ENCODE measurements at regions not wholly inside any gene's neighbourhood (a gene's known extent, or its start where the extent isn't known, plus 50 kb on each side); places are given as distances from the start of the nearest gene placed in this dataset.

DNA sequence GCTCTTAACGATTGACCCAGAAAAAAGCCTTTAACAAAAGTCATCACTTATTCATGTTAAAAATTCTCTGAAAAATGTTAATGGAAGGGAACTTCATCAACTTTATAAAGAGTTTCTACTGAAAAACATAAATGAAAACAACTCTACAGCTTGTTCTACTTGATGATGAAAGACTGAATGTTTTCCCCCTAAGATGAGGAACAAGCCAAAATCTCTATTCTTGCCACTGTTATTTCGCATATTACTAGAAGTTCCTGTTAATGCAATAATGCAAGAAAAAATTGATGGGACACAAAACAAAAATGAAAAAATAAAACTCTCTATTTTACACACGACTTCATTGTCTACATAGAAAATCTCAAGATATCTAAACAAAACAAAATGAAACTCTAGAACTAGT lies 249.8 kb upstream of the AKR1E2 start:
- TF ChIP-seq, protein P1, sequence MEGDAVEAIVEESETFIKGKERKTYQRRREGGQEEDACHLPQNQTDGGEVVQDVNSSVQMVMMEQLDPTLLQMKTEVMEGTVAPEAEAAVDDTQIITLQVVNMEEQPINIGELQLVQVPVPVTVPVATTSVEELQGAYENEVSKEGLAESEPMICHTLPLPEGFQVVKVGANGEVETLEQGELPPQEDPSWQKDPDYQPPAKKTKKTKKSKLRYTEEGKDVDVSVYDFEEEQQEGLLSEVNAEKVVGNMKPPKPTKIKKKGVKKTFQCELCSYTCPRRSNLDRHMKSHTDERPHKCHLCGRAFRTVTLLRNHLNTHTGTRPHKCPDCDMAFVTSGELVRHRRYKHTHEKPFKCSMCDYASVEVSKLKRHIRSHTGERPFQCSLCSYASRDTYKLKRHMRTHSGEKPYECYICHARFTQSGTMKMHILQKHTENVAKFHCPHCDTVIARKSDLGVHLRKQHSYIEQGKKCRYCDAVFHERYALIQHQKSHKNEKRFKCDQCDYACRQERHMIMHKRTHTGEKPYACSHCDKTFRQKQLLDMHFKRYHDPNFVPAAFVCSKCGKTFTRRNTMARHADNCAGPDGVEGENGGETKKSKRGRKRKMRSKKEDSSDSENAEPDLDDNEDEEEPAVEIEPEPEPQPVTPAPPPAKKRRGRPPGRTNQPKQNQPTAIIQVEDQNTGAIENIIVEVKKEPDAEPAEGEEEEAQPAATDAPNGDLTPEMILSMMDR (IDR thresholded peaks at IDR 0.05): no peak
- TF ChIP-seq EZH2 (IDR thresholded peaks at IDR 0.05; ENCODE audit: borderline replicate concordance, insufficient read depth, low read depth, low read length, poor library complexity, severe bottlenecking): no peak

All from B cell (primary cell).